ENCODE measurements at regions not wholly inside any gene's neighbourhood (a gene's known extent, or its start where the extent isn't known, plus 50 kb on each side); places are given as distances from the start of the nearest gene placed in this dataset.
"Not testable (repeated sequence)": the region's sequence is repeated elsewhere in the genome, so short reads cannot be mapped to it uniquely, and the experiment has no call there.

- Mint-ChIP-seq H3K9me3 (no peaks in the 10 kb centered on the region), H3K36me3 (ENCODE audit: low read depth) (no peaks in the 10 kb centered on the region), H3K27me3 (peaks cover 3% of the 10 kb centered on the region), H3K4me1 (no peaks in the 10 kb centered on the region), H3K4me3 (no peak overlapping the region), H3K27ac (no peak overlapping the region)
- DNase-seq (no peak), ATAC-seq (no peak)
Measured at GRCh38 chr1:66478116-66478515, 55.8 kb upstream of the SGIP1 start.

GRCh38 chr1:66480162-66480561, 53.8 kb upstream of the SGIP1 start:
- Mint-ChIP-seq H3K9me3 (no peaks in the 10 kb centered on the region), H3K4me1 (no peaks in the 10 kb centered on the region), H3K27me3 (peaks cover 3% of the 10 kb centered on the region), H3K27ac (no peak overlapping the region), H3K4me3 (no peak overlapping the region), H3K36me3 (ENCODE audit: low read depth) (no peaks in the 10 kb centered on the region)
- ATAC-seq (no peak), DNase-seq (no peak)

- H3K27me3 Mint-ChIP-seq; ATAC-seq; H3K27ac Mint-ChIP-seq; H3K4me1 Mint-ChIP-seq; DNase-seq; H3K9me3 Mint-ChIP-seq; H3K36me3 Mint-ChIP-seq (ENCODE audit: low read depth); H3K4me3 Mint-ChIP-seq: not testable (repeated sequence)
Measured at GRCh38 chr1:66481215-66481614, 52.7 kb upstream of the SGIP1 start.

All from activated naive CD8-positive, alpha-beta T cell treated with anti-CD3 and anti-CD28 coated beads, Interleukin-2, amount 50 U/mL, for 24 hours (primary cell).